ENCODE measurements at regions not wholly inside any gene's neighbourhood (a gene's known extent, or its start where the extent isn't known, plus 50 kb on each side); places are given as distances from the start of the nearest gene placed in this dataset.
A peak's percentile ranks its signal among the peaks of the same experiment; 100 is the strongest.

DNA sequence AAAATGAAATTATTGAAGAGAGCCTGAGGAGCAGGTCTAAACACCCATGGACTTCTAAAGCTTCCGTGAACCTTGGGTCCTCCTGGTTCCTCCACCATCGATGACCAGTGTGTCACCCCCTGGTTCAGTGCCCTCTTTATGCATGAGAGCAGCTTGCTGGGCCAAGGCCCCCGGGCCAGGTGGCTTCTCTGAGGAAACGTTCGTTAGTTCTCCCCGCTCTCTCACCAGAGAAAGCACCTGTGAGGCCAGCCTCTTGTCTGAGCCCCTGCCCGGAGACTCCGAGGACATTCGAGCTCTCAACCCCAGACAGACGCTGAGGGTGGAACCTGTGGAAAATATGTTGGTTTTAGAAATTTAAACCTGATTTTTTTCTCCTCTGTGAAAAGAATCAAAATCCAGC lies 92.4 kb downstream of the GLI2 start:
- DNase-seq = no peak

DNA sequence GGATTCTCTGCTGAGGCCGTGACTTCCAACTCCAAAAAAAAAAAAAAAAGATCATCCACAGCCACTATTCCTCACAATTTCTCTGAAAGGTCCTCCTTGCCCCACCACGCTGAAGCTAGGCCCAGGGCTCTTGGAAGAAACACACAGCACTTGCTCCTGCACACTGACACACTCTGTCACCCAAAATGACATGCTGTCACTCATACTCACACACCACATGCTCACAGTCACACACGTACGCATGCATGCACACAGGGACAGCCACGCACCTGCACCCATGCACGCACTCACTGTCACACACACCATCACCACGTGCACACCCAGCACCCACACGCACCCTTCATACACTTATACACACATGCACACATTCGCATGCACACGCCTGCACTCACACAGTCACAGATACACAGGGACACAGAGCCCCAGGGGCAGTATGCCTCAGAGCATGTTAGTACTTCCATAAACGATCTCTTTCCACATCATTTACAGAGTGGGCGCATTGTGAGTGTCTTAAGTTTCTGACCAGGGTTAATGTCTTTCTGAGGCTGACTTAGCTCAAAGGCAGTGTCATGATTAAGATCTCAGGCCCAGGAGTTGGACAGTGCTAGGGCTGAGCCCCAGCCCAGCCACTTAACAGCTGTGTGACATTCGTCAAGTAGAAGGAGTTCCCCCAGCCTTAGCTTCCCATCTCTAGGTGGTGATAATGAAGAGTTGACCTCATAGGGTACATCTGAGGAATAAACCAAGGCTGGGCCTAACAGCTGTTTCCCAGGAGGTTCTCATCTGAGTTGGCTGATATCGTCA lies 93.4 kb downstream of the GLI2 start:
- DNase-seq = no peak

DNA sequence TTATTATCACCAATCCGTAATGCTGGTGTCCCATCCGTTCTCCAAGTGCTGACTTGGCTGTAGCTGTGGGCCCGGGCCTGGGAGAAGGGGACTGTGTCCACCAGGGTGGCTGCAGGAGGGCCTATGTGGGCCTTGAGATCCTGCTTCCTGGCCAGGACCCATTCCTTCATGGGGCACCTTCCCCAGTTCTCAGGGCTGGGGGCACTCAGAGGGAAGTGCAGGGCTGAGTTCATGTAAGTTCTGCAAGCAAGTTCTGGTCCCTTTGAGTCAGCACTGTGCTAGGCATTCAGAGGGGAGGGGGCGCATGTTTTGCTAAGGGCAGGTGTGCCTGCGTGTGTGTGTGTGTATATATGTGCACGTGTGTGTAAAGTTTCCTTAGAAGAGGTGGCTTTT lies 94.0 kb downstream of the GLI2 start:
- DNase-seq = no peak

- no peak for DNase-seq
Observed at GRCh38 chr2:120830096-120830830, 94.6 kb downstream of the GLI2 start.

DNA sequence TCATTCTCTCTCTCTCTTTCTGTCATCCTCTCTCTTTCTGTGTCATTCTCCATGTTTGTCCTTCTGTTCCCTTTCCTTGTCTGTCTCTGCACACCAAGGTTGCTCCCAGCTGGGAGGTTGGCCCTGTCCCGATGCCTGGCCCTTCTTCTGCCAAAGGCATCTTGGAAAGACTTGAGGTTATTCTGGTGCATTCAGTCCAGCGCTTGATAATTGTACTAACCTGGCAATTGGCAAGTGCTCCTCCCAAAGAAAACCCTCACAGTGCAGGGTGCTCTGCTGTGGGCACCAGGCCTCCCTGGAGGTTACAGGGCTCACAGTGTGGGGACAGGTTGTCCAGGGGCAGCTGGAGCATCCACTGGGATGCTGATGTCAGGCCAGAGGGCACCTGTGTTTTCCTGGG lies 95.4 kb downstream of the GLI2 start:
- DNase-seq = peak in 7 of 51 donors; percentile 6 to 20 (median 14)

DNA sequence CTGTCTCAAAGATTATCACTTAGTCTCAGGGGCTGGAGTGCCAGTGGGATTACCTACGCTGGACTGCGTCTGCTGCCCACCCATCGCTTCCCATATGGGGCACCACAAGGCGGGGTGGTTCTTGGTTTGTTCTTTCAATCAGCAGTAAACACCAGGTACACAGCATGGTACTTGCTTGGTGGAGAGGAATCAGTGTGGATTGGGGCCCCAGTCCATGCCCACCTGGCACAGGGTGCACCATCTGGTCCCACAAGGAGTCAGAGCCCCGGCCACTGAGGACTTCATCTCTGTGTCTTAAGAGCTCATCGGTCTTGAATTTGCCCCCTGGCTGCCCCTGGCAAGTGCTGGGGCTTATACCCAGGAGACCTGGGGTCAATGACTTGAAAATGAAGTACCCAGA lies 96.2 kb downstream of the GLI2 start:
- DNase-seq = no peak

DNA sequence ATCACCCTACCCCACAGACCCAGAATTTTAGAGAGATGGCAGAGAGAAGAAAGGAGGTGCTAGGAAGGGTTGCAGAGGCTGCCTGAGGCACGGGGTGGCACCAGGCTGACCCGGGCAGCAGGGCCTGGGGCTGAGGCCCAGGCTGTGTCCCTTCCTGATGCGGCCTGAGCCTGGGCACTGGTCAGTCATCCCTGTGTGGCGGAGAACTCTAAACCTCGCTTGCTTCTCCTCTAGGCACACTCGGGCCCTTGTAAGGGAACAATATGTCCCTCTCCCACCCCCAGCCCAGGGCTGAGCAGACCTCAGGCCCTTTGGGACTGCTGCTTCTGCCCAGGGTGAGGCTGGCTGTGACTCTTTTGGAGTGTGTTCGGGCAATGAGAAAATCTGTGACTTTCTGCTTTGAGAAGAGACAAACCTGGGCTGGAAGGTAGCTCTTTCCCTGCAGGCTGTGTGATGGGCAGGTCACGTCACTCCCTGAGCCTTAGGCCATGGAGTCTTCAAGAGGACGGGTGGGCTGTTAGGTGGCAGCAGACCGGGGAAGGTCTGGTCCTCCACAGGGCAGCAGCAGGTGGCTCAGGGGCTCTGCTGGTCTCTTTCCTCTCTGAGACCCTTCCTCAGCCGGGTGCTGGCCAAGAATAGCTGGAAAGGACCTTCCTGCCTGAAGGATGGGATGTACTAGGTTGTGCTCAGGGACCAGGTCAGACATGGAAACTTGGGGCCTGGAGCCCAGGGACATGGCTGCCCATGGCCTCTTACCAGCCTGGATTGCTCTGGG lies 96.8 kb downstream of the GLI2 start:
- no peak for DNase-seq

DNA sequence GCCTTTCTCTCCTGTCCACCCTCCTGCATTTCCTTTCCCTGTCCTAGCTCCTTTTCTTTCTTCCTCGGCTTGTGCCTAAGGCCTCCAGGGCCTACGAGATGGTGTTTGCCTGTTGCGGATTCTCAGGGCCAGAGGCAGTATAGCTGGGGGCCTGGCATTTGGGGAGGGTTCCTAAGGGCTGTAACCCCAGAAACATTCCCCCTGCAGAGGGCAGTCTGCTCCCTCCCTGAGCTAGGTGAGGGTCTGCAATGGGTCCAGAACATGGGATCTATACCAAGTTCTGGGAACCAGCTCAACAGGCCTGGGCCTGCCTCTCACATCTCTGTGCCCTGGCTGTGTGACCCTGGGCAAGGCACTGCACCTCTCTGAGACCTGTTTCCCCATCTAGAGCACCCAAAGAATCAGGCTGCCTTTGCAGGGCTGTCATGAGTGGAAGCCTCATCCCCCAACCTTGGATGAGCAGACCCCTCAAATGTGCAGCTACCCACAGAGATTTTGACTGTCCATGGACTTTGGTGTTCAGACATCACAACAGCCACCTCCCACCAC lies 97.5 kb downstream of the GLI2 start:
- no peak for DNase-seq

DNA sequence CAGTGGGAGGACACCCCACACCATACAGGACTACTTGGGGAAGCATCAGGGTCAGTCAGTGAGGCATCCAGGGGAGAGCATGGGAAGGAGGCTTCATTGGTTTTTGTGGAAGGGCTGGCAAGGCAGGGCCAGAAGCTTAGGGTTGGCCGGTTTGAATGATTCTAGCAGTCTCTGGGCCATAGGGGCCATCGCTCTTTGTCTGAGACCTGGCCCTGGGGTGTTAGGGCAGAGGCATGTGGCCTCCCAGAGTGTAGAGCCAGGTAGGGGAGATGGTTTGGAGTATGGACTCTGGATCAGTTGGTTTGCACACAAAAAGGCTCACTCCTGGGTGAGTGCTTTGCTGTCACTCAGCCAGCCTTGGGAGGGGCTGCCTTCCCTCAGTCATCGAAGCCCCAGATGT lies 98.5 kb downstream of the GLI2 start:
- no peak for DNase-seq

DNA sequence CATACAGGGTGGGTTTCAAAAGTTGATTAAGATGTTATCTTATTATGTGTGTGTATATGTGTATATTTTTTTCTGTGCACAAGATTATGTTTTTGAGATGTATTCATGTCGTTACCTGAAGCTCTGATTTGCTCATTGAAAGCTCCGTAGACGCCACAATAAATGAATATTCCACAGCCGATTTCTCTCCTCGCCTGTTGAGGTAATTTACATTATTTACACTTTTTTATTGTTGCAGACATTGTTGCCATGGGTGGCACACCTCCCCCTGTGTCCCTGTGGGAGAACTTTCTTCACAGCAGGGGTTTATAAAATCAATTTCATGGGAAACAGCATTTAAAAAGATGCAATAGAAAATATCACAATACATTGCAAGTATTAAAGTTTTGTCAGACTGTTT lies 100.6 kb downstream of the GLI2 start:
- no peak for DNase-seq

DNA sequence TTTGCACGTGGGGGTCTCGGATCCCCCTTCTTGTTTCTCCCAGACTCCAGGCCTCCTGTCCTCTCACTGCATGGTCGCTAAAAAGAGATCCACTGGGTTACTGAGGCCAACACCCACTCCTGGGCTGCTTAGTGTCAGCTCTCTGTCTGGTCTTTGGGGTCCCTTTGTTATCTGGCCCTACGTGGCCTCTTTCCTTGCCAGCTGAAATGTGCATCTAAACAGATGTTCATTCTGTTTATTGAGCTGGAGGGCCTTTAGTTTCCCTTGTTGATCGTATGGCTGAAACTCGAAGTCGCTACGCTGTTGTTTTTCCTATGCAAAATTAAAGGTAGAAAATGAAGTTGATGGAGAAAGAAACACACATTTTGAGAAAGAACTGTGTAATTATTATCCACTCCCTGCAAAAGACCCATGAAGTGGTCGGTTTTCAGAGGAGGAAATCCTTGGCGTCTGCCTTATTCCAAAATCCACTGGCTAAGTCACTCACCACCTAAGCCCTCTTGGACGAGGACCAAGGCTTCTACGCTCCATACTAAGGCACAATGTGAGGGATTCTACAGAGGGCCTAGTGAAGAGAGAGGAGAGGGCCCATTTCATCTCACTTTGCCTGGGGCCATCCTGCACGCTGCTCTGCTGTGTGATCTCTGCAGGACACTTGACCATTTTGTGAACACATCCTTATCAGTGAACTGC lies 105.3 kb downstream of the GLI2 start:
- no peak for DNase-seq

GRCh38 chr2:120842456-120843439 lies 107.1 kb downstream of the GLI2 start:
- DNase-seq = no peak

- DNase-seq = no peak
Observed at GRCh38 chr2:120844070-120844738, 108.5 kb downstream of the GLI2 start.

DNA sequence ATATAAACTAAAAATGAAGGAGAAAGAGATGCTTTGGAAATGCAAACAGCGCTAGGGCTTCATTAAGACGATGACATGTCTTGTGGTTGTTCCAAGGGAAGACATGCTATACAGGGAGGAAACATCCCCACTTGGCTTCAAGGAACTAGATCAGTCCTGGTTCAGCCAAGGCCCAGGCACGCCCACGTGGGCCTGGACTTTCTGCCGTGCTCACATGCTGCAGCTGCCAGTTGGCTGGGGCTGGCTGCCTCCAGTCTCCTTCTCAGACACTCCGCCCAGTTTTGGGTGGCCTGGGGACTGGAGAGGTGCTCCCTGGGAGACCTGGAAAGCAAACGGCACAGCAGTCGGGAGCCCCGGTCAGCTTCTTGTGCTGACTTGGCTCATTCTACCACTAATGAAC lies 109.6 kb downstream of the GLI2 start:
- peak in 1 of 51 donors; percentile 12 for DNase-seq

- DNase-seq = no peak
Observed at GRCh38 chr2:120846406-120847095, 110.9 kb downstream of the GLI2 start.

- DNase-seq = peak in 17 of 51 donors; percentile 16 to 51 (median 30)
Observed at GRCh38 chr2:120847700-120848321, 112.1 kb downstream of the GLI2 start.

- DNase-seq = no peak
Observed at GRCh38 chr2:120849278-120849677, 113.6 kb downstream of the GLI2 start.

DNA sequence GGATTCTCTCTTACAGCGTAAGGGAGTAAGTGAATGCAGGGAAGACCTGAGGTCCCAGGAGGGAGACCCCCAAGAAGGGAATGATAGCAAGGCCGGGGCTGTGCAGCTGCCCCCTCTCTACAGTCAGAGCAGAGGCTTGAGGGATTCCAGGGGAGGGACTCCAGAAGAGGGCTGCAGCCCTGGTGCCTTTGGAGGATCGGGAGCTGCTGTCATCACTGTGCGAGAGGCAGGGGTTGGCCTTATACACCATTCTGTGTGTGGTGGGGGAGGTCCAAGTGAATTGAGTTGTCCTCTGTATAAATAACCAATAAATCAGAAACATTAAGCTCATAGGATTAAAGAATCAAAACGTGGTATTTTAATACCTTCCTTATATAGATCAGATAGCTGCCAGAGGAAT lies 114.9 kb downstream of the GLI2 start:
- no peak for DNase-seq
